ENCODE measurements at regions not wholly inside any gene's neighbourhood (a gene's known extent, or its start where the extent isn't known, plus 50 kb on each side); places are given as distances from the start of the nearest gene placed in this dataset.

DNA sequence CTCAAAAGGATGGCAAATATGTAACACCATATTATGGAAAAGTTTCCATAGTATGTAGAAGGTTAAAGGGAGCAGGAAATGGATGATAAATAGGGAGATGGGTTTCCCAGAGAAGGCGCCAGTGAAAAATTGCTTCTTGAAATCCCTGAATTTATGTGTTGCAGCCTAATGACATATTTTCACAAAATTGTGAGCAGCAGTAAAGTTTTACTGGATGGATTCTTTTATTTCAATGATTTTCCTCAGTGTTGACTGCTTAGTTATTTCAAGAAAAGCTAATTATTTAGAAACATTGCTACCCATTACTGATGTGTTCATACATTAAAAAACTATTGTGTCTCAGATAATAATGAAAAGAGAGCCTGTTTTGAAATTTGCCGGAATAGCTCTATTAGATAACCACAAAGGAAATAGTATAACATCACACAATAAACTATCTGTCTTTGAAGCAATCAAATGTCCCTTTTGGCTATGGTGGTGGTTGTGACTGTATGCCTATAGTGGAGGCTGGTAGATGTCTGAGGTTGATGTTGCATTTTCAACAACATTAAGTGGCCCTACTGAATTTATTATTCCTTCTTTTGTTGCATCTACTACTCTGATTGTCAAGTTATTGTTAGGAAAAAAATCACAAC, 169.9 kb upstream of the HAND2 start:
- WGBS, 4 donors: 49 to 79% (median 61%) methylated on average over 2 of the region's 2 CpGs

GRCh38 chr4:173698557-173699262, 168.7 kb upstream of the HAND2 start:
- no peaks in the 10 kb centered on the region for H3K27me3 ChIP-seq
- TF ChIP-seq CTCF (IDR thresholded peaks at IDR 0.05) (no peak), POLR2A (IDR thresholded peaks at IDR 0.05) (peak in 1 of 2 donors; percentile 33)
- WGBS, 4 donors: 36 to 56% (median 44%) methylated on average over 9 to 10 of the region's 10 CpGs
- peak; percentile 88 to 94 (median 92) for ATAC-seq
- peak overlapping the region in 9 of 12 donors; percentile 23 to 50 (median 34) for H3K4me3 ChIP-seq
- intact Hi-C loops (cut with DNase I): loop anchor here in 5 of 10 donors (1.0 to 5.0 kb wide), 5 partner anchors 29 to 166 kb away; partner anchors contain the start of gene HAND2 (in 2 of the 5)
- H3K9me3 ChIP-seq: no peaks in the 10 kb centered on the region
- H3K4me1 ChIP-seq: peaks cover 0 to 7% (median 0%) of the 10 kb centered on the region in 12 donors
- peak; percentile 66 to 83 (median 70) for DNase-seq
- H3K36me3 ChIP-seq: no peaks in the 10 kb centered on the region
- peak overlapping the region; percentile 43 to 93 (median 74) for H3K27ac ChIP-seq

More for the DNA sequence above, 169.9 kb upstream of the HAND2 start:
- H3K4me3 ChIP-seq: peak overlapping the region in 5 of 12 donors; percentile 15 to 50 (median 38)
- H3K9me3 ChIP-seq: no peaks in the 10 kb centered on the region
- no peaks in the 10 kb centered on the region for H3K27me3 ChIP-seq
- H3K4me1 ChIP-seq: peaks cover 0 to 7% (median 0%) of the 10 kb centered on the region in 12 donors
- no peaks in the 10 kb centered on the region for H3K36me3 ChIP-seq
- DNase-seq (no peak), ATAC-seq (no peak)
- TF ChIP-seq POLR2A (IDR thresholded peaks at IDR 0.05): no peak
- TF ChIP-seq CTCF (IDR thresholded peaks at IDR 0.05): no peak
- H3K27ac ChIP-seq: peak overlapping the region in 8 of 12 donors; percentile 0 to 93 (median 78)
- intact Hi-C loops (cut with DNase I): loop anchor here in 5 of 10 donors (5.0 kb wide), 4 partner anchors 37 to 168 kb away; partner anchors contain the start of gene HAND2 (in 2 of the 5)

DNA sequence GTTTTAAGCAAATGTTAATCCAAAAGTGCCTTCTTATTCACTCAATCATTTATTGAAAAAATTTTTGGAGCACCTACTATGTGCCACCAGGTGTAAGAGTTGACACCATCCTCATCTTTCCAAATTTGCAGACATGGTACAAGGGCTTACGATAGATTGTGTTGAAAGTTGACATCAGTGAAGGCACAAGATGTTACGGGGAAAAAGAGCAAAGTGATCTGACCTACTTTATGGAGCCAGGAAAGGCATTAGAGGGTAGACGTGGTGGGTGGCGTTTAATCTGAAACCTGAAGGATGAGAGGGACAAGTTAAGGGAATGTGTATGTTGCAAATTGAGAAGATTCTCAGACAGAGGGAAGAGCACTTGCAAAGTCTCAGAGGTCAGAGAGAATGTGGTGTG, 167.8 kb upstream of the HAND2 start:
- H3K36me3 ChIP-seq: no peaks in the 10 kb centered on the region
- peak; percentile 27 to 66 (median 61) for ATAC-seq
- peaks cover 0 to 7% (median 0%) of the 10 kb centered on the region in 12 donors for H3K4me1 ChIP-seq
- no peaks in the 10 kb centered on the region for H3K9me3 ChIP-seq
- no peaks in the 10 kb centered on the region for H3K27me3 ChIP-seq
- DNase-seq: no peak
- H3K27ac ChIP-seq: peak overlapping the region; percentile 43 to 93 (median 74)
- no peak for TF ChIP-seq CTCF (IDR thresholded peaks at IDR 0.05)
- TF ChIP-seq POLR2A (IDR thresholded peaks at IDR 0.05): no peak
- H3K4me3 ChIP-seq: peak overlapping the region in 4 of 12 donors; percentile 28 to 40 (median 38)
- intact Hi-C loops (cut with DNase I): loop anchor here in 5 of 10 donors (1.0 to 5.0 kb wide), 5 partner anchors 29 to 166 kb away; partner anchors contain the start of gene HAND2 (in 2 of the 5)
- 49 to 52% (median 49%) methylated on average over 4 of the region's 4 CpGs for whole genome bisulfite sequencing, 4 donors

- H3K27ac ChIP-seq: peak overlapping the region in 8 of 12 donors; percentile 2 to 93 (median 78)
- DNase-seq (no peak), ATAC-seq (no peak)
- H3K4me3 ChIP-seq: no peak overlapping the region
- TF ChIP-seq POLR2A (IDR thresholded peaks at IDR 0.05): no peak
- no peak for TF ChIP-seq CTCF (IDR thresholded peaks at IDR 0.05)
- intact Hi-C loops (cut with DNase I): loop anchor here in 5 of 10 donors (5.0 kb wide), 4 partner anchors 41 to 164 kb away; partner anchors contain the start of gene HAND2 (in 2 of the 5)
- 95 to 99% (median 97%) methylated on average over 1 of the region's 1 CpG for WGBS, 4 donors
- H3K27me3 ChIP-seq: no peaks in the 10 kb centered on the region
- peaks cover 0 to 7% (median 0%) of the 10 kb centered on the region in 12 donors for H3K4me1 ChIP-seq
- H3K36me3 ChIP-seq: no peaks in the 10 kb centered on the region
- H3K9me3 ChIP-seq: no peaks in the 10 kb centered on the region
Measured at GRCh38 chr4:173696551-173696950, 166.5 kb upstream of the HAND2 start.

All from heart left ventricle (tissue), 16 donors.